Right ventricle myocardium inferior (tissue), 1 donor: ENCODE measurements at regions not wholly inside any gene's neighbourhood (a gene's known extent, or its start where the extent isn't known, plus 50 kb on each side); places are given as distances from the start of the nearest gene placed in this dataset.
"Not testable (repeated sequence)": the region's sequence is repeated elsewhere in the genome, so short reads cannot be mapped to it uniquely, and the experiment has no call there.

Experiments
- ATAC-seq: fragments of 200-7000 bp; cut with Tn5 transposase; one replicate; pipeline ENCODE4 v1.9.1; 2020; ENCODE audit warnings: mild to moderate bottlenecking, moderate library complexity
- DNase-seq: peaks from one replicate; pipeline ENCODE4 v3.0.0; 2021; ENCODE audit errors: missing footprints
- intact Hi-C: fragments of 100-400 bp; cut with DNase I; formaldehyde crosslinking; loops from one replicate; pipeline ENCODE4 v1.11.0; 2022
- donor health status: DM: no; HTN: yes; CAD: no; lungs with severe emphysema.

- DNase-seq: no peak
- intact Hi-C loops: no loop called here
- ATAC-seq: peak; percentile 52
Measured at GRCh38 chr4:126976850-126977632, 655.7 kb upstream of the INTU start.

DNA sequence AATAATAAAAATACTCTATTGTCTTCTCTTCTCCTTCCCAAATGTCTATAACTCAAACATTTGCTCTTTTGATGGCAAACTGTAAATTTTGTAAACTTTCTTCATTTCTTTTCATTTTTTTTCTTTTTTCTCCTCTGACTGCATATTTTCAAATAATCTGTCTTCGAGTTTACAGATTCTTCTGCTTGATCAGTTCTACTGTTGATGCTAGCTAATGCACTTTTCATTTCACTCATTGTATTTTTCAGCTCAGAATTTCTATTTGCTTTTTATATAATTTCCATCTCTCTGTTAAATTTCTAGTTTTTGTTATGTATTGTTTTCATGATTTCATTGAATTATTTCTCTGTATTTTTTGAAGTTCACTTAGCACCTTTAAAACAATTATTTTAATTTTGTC is 646.8 kb upstream of the INTU start:
- intact Hi-C loops: no loop called here

DNA sequence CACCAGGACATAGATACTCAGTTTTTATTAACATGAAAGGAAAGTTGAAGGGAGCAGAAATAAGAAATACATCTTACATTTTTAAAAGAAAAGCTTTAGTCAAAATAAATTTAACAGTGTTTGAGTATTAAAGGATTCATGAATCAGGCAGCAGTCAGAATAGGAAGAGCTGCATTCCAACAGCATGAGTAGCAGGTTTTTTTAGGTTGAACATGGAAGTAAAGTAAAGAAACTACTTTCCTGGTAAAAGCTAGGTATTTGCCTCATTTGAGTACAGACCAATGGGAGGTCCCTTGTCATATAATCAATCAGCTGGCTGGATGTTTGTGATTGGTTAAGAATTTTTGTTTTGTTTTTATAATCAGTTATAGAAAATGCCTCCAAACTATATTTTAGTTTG is 645.9 kb upstream of the INTU start:
- no peak for ATAC-seq
- no peak for DNase-seq
- intact Hi-C loops: no loop called here

More for the DNA sequence above, 646.8 kb upstream of the INTU start:
- ATAC-seq (no peak), DNase-seq (no peak)

- intact Hi-C loops: no loop called here
- DNase-seq (no peak), ATAC-seq (no peak)
Measured at GRCh38 chr4:126991965-126992364, 640.8 kb upstream of the INTU start.

DNA sequence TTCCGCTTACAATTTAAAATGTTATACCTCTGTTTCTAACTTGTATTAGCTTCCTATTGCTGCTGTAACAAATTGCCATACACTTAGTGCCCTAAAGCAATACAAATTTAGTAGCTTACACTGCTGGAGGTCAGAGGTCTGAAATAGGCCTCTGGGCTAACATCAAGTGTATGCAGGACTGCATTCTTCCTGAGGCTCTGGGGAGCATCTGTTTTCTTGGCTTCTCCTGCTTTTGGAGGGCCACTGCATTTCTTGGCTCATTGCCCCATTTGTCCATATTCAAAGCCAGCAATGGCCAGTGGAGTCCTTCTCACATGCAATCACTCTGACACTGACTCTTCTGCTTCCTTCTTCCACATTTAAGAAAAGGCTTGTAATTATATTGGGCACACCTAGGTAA is 639.8 kb upstream of the INTU start:
- intact Hi-C loops: no loop called here
- no peak for DNase-seq
- ATAC-seq: no peak

GRCh38 chr4:126993351-126993750 is 639.4 kb upstream of the INTU start:
- ATAC-seq (no peak), DNase-seq (no peak)
- intact Hi-C loops: no loop called here

GRCh38 chr4:126995235-126995634 is 637.5 kb upstream of the INTU start:
- intact Hi-C loops: no loop called here
- DNase-seq (no peak), ATAC-seq (no peak)

- ATAC-seq: no peak
- intact Hi-C loops: no loop called here
- DNase-seq: no peak
Measured at GRCh38 chr4:127000110-127000509, 632.6 kb upstream of the INTU start.

GRCh38 chr4:127000846-127001245 is 631.9 kb upstream of the INTU start:
- no peak for DNase-seq
- no peak for ATAC-seq
- intact Hi-C loops: no loop called here

GRCh38 chr4:127001933-127002332 is 630.8 kb upstream of the INTU start:
- ATAC-seq (no peak), DNase-seq (no peak)
- intact Hi-C loops: no loop called here

- ATAC-seq: no peak
Measured at GRCh38 chr4:127006446-127006877, 626.3 kb upstream of the INTU start.

GRCh38 chr4:127007305-127007704 is 625.5 kb upstream of the INTU start:
- ATAC-seq (no peak), DNase-seq (no peak)
- intact Hi-C loops: no loop called here

More at GRCh38 chr4:127006446-127006877, 626.3 kb upstream of the INTU start:
- no peak for DNase-seq
- intact Hi-C loops: no loop called here

DNA sequence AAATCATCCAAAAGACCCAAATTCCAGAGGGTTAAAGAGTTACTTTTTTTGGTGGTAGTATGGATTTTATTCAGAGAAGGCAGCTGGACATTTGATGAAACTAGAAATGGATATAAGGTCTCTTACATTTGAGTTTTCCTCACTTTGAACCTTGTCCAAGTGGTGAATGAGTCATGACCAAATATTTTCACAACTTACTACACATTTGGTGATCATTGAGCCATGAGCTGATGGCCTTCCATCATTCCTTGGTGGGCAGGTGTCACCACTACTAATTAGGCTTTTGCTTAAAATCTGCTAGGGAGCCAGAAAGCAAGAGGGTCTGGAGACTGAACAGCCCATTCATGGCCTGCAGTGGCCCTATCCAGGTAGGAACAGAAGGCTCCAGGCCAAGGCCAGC is 620.2 kb upstream of the INTU start:
- ATAC-seq (no peak), DNase-seq (no peak)
- intact Hi-C loops: no loop called here

GRCh38 chr4:127015667-127016117 is 617.1 kb upstream of the INTU start:
- intact Hi-C loops: no loop called here
- DNase-seq: no peak
- no peak for ATAC-seq

- ATAC-seq: no peak
Measured at GRCh38 chr4:127018381-127018780, 614.4 kb upstream of the INTU start.

DNA sequence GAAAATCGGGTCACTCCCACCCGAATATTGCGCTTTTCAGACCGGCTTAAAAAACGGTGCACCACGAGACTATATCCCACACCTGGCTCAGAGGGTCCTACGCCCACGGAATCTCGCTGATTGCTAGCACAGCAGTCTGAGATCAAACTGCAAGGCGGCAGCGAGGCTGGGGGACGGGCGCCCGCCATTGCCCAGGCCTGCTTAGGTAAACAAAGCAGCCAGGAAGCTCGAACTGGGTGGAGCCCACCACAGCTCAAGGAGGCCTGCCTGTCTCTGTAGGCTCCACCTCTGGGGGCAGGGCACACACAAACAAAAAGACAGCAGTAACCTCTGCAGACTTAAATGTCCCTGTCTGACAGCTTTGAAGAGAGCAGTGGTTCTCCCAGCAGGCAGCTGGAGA is 611.9 kb upstream of the INTU start:
- ATAC-seq, DNase-seq, intact Hi-C loops: not testable (repeated sequence)

More at GRCh38 chr4:127018381-127018780, 614.4 kb upstream of the INTU start:
- intact Hi-C loops: no loop called here
- DNase-seq: no peak

DNA sequence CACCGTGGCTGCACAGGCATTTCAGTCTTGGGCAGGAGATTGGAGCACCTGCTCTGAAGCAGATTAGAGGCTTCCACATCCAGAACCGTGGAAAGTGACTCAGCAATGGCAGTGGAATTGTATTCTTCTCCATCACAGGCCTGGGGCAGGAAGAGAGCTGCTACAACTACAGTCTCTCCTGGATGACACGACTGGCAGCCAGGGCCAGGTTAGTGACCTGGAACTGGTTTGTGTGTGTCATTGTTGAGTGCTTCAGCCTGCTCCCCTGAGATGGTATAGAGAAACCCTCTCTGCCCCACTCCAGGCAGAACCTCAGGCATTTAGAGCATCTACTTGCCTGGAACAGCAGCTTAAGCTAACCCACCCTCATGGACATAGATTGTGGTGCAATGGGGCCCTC is 596.5 kb upstream of the INTU start:
- ATAC-seq (no peak), DNase-seq (no peak)
- intact Hi-C loops: no loop called here

DNA sequence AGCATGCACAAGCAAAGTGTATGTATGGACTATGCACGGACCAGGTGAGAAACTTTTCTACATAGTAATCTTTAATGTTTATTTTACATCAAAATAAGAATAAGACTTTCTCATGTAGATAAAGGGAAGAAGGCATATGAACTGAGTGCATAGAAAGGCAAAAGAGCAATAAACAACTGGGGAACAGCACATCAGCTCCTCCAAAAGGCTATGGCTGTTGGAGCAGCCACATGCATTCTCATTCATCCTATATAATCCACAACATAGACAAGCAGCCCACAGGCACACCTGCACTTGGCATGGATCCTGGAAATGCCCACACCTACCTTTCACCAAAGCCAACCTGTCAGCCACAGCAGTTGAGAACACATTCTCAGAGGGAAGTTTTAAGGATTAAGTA is 586.9 kb upstream of the INTU start:
- ATAC-seq (no peak), DNase-seq (no peak)
- intact Hi-C loops: no loop called here

DNA sequence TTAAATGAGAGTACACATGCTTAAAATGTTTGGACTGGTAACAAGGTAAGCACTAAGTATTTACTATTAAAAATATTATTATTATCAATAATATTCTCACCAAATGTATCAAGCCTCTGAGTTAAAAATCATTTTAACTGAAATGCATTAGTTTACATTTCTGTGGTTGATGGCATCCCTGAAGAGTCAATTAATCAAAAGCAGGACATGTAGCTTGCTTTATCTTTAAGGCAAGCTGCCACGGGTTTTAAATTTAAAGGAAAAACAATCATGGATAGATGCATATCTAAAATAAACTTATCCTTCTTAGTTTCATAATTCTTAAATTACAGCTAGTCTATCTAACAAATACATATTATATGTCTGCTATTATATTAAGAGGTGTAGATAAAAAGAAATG is 584.8 kb upstream of the INTU start:
- DNase-seq (no peak), ATAC-seq (no peak)
- intact Hi-C loops: no loop called here

GRCh38 chr4:127048376-127049044 is 584.2 kb upstream of the INTU start:
- no peak for DNase-seq
- intact Hi-C loops: no loop called here
- no peak for ATAC-seq
